RCC 7860 (cell line): ENCODE measurements at regions not wholly inside any gene's neighbourhood (a gene's known extent, or its start where the extent isn't known, plus 50 kb on each side); places are given as distances from the start of the nearest gene placed in this dataset.
"Not testable (repeated sequence)": the region's sequence is repeated elsewhere in the genome, so short reads cannot be mapped to it uniquely, and the experiment has no call there.

Source experiments
- DNase-seq: peaks from one replicate; pipeline ENCODE4 v3.0.0-alpha.2; 2015; ENCODE audit warnings: low spot score
- FAIRE-seq: peaks from 2 replicates; lab custom pipeline; 2012; peaks lifted over from hg19 to GRCh38; lab: Jason Lieb, UNC

DNA sequence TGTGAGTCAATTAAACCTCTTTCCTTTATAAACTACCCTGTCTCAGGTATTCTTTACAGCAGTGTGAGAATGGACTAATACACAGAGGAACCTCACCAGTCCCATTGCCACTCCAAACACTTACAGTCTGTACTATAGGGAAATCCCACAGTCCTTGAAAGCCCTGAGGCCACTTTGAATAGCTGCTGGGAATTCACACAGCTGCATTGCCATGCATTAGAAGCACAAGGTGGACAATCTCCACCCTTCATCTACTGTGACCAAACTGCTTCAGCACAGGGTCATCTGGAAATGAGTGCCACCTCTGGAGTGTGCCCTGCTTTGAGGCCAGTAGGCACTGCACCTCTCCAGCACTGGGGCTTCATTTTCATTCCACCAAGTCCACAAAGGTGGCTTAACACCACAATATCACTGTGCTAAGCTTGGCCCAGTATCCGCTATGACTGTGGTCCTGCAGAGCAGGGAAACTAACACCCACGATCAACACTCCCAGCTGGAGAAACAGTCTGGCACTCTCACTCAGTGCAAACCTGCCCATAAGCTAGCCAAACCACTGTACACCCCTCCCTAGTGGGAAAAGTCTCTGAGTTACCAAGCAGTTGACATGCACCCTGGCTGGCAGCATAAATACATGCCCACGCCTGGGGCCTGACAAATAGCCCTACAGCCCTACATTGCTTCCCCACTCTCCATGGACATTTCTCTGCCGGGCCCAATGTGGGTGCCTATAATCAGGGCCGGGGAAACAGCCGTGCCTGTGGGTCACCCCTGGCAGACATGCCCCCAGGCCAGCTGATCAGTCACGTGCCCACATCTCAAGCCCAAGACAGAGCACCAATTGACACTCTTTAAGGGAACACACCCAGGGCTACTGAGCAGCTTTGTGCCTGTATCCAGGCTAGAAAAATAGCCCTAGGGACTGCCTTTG, 294.3 kb upstream of the MGAT4C start:
- no peak for DNase-seq
- FAIRE-seq, result no peak

DNA sequence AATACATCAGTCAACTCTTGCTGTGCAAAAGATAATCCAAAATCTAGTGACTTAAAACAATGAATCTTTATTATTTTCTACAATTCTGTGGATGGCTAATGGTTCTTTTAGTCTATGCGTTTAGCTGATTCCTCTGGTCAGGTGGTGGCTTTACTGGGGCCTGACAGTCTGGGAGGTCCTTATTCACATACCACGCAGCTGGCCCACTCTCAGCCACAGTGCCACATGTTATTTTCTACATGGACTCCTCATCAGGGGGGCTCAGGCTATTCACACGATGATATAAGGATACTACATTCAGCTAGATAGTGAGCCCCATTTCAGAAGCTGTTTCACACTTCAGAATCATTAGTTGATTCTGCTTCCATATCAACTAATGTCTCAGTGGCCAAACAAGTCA, 287.5 kb upstream of the MGAT4C start:
- DNase-seq (no peak), FAIRE-seq (no peak)

DNA sequence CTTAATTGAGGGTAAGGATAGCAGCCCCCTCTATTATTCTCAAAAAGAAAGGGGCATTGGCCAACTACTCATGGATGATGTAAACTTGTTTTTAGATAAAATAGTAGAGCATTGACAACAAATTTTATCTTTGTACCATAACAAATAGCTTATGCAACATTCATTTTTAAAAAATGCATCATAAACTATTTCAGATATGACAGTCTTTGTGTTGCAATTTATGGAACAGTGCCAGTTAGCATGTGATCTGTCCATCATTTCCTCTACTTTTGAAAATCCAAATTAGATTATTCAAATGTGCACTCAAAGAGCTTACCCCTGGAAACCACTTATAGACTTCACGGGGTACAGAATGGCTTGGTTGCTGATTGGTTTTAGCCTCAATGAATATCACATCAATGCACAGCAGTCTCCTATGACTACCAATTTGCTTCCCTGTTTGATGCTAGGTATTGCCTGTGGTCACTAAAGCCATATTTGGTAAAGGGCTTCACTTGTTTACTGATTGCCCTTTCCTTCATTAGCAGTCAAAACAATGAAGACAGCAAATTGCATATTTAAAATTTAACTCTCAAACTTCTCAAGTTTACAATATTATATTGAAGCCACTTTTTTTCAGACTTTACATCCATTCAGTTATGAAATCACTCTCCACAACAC, 274.9 kb upstream of the MGAT4C start:
- DNase-seq (no peak), FAIRE-seq (no peak)

DNA sequence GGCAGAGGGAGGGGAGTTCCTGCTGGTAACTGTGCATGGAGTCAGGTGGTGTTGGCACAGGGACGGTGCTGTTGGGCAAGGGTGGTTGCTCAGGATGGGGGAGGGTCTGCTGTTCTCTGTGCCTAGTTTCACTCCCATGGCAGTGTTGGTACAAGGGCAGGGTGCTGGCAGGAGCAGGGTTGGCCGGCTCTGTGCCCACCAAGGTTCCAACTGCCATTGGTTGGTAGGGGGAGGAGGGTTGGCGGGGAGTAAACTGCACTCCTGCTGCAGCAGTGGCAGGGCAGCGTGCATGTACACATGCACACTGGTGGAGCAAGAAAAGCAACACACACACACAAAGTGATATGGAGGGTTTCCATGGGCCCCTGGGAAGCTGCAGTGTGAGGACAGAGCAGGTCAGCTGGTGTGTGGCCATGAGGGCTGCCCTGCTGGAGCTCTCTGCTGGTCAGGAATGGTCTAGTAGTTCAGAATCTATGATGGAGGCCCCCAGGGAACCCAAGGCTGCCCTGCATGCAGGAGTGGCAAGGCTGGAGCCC, 269.9 kb upstream of the MGAT4C start:
- no peak for FAIRE-seq
- DNase-seq, result no peak

DNA sequence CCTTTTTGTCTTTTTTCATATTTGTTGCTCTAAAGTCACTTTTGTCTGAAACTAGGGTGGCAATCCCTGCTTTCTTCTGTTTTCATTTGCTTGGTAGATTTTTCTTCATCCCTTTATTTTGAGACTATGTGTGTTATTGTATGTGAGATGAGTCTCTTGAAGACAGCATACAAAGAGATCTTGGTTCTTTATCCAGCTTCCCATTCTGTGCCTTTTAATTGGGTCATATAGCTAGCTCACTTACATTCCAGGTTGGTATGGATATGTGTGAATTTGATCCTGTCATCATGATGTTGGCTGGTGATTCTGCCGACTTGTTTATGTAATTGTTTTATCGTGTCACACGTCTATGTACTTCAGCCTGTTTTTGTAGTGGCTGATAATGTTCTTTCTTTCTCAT, 267.7 kb upstream of the MGAT4C start:
- DNase-seq (no peak), FAIRE-seq (no peak)

DNA sequence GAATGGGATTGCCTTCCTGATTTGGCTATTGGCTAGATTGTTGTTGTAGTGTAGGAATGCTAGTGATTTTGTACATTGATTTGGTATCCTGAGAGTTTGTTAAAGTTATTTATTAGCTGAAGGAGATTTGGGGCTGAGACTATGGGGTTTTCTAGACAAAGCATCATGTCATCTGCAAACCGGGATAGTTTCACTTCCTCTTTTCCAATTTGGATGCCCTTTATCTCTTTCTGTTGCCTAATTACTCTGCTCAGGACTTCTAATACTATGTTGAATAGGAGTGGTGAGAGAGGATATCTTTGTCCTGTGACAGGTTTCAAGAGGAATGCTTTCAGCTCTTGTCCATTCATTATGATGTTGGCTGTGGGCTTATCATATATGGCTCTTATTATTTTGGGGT, 265.7 kb upstream of the MGAT4C start:
- FAIRE-seq (no peak), DNase-seq (no peak)

DNA sequence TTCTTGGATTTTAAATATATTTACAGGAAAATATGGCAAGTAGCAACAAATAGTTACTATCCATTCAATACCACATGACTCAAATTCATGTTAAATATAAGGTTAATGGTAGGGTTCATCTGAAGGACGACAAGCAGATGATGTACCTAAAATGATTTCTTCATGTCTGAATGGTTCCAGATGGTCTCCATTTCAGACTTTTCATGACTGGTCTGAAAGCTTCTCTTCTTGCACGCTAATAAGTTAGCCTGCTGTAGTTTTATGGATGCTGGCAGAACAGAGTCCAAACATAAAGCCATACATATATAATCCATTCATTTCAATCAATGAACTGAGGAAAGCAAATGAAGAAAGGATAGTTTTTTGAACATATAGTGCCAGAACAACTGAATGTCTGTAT, 257.0 kb upstream of the MGAT4C start:
- no peak for FAIRE-seq
- no peak for DNase-seq

DNA sequence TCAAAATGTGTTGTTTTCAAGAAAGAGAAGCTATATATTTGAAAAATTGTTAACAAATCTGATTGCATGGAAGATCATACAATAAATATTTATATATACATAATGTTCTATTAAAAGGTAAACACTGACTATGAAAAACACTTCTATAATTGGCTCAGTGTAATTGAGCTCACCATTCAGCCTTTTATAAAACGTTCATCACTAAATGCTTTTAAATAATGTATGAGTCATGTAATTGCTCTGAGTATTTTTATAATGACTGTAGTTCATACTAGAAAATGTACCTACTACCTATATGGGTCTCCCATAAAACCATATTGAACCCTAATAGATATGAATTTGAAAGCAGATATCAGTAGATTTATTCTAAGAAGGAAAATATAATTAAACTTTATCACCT, 240.4 kb upstream of the MGAT4C start:
- DNase-seq (no peak), FAIRE-seq (no peak)

DNA sequence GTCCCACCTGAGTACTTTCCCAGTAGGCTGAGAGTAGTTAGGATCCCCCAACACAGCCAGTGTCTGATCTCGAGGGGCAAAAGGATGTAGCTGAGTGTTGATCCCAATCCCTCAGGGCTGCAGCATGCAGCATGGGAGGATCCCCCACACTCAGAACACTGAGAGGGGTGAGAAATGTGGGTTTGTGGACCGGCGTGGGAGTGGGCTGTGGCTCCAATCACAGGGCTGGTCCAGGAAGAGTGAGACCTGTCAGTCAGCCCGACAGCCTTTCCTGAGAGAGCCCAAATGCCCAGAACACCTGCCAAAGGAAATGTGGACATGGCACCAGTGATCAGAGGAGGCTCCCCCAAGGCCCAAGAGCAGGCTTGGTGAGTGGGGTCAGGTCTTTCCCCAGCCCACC, 228.3 kb upstream of the MGAT4C start:
- no peak for DNase-seq
- no peak for FAIRE-seq

DNA sequence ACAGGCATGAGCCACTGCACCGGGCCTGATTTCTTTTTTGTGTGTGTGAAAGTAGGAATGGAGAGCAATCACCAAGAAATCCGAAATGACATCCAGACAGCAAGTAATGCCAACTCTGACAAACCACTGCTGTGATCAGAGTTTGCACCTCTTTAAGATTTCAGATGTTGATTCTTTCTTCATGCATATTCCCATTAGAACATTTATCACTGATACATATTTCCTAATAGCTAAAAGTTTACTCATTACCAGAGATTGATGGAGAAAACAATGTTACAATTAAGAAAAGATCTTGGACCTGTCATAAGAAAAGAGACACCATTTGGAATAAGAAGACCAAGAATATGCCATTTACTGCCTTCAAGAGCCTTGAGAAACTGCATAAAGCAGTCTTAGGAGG, 217.0 kb upstream of the MGAT4C start:
- DNase-seq (no peak), FAIRE-seq (no peak)

DNA sequence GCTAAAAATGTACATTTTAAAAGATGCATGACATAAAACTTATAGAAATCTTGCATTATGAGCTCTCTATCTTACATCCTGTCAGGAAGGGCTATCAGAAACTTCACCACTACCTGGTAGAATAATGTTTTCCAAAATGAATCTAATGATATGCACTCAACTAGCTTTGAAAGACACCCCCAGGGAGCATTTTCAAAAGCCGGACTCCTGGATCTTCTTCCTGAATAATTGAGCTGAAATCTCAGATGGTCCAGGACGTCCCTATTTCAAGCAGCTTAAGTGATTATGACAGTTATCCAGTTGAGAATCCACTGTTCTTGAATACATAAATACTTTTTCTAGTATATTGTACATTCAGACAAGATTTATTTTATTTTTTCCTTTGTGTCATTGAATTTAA, 200.6 kb upstream of the MGAT4C start:
- FAIRE-seq (no peak), DNase-seq (no peak)

DNA sequence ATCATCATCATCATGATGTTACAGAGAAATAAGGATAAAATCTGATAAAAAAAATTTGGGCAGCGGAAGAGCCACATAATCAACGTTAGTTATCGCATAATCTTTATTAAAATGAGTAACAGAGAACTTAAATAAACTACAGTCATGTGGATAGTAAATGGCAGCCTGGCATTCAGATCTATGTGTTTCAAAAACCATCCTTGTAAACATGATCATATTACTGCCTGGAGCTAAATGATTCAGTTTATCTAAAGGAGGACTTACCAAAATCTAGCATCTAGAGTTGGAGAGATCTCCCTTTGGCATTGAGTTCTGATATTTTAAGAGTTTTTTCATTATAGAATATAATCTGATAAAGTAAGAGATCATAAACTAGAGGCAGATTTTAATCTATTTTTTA, 200.1 kb upstream of the MGAT4C start:
- FAIRE-seq (no peak), DNase-seq (no peak)

DNA sequence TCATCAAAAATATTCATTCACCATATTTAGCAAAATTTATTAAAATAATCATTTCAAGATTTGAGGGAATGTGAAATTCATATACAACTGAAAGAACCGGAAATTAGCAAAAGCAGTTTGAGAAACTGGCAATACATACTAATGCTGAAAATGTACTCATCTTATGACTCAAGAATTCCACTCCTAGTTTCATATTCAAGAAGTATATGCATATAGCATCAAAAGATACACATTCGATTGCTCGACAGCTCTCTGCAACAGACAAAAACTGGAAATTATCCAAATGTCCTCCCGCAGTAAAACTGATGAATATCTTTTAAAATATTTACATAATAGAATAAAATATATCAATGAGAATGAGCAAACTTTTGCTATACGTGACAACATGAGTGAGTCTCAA, 189.2 kb upstream of the MGAT4C start:
- DNase-seq (no peak), FAIRE-seq (no peak)

DNA sequence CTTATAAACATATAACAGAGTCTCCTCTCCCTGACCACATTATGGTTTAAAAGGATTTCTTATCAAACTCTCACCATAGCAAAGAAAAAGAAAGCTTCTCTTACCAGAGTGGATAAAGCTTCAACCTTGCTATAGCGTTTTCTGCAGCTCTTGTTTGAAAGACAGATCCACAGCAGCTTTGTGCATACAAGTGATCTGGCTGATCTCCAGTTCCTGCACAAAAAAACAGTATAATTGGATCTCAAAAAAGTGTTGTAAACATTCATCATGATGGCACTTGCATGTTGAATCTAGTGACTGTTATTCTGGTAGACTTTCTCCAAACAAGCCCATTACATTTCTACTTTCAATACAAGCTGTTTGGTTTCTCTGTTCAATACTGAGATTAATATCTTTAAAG, 178.9 kb upstream of the MGAT4C start:
- FAIRE-seq (no peak), DNase-seq (no peak)

DNA sequence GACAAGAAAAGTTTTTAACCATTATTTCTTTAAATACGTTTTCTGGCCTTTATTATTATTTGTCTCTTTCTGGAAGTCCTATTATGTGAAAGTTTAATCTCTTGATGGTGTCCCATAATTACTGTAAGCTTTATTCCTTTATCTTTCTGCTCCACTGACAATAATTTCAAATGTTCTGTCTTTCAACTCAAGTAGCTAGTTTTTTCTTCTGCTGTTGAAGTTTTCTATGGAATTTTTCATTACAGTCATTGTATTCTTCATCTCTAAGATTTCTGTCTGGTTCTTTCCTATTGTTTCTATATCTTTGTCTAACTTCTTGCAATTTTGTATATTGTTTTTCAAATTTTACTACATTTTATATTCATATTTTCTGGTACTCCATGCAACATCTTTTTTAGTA, 173.6 kb upstream of the MGAT4C start:
- DNase-seq (no peak), FAIRE-seq (no peak)

DNA sequence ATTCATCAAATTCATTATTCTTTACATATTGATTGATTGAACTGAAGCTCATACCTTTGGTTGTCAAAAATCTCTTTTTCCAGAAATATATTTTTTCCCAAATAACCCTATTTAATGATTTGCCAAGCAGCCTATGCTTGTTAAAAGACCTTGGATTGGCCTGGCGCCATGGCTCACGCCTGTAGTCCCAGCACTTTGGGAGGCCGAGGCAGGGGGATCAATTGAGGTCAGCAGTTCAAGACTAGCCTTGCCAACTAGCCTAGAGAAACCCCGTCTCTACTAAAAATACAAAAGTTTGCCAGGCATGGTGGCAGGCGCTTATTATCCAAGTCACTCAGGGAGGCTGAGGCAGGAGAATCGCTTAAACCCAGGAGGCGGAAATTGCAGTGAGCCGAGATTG, 165.1 kb upstream of the MGAT4C start:
- no peak for FAIRE-seq
- no peak for DNase-seq

DNA sequence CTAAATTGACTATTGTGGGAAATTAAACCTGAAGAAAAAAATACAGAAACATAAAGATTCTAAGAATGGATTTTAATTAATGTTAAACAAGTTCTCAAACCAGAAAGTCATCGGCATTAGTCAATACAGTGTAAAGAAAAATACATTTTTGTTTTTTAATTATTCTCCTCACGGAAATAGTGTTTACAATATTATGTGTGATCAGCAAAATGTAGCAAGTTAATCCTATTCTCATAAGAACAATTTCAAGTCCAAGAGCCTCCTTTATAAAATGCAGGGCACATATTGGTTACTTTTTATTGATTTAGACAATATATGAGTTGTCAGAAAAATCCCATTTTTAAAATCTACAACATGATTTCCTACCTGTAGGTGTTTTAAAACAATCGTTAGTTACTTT, 158.0 kb upstream of the MGAT4C start:
- DNase-seq, result no peak
- no peak for FAIRE-seq

DNA sequence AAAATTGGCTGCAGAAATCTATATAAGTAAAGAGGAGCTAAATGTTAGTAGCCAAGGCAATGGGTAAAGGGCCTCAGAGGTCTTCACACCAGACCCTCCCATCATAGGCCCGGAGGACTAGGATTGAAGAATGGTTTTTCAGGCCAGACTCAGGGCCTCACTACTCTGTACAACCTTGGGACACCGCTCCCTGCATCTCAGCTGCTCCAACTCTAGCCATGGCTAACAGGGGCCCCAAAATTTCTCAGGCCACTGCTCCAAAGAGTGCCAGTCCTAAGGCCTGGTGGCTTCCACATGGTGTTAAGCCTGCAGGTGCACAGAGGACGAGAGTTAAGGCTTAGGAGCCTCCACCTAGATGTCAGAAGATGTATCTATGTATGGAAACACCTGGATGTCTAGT, 155.5 kb upstream of the MGAT4C start:
- FAIRE-seq (no peak), DNase-seq (no peak)

DNA sequence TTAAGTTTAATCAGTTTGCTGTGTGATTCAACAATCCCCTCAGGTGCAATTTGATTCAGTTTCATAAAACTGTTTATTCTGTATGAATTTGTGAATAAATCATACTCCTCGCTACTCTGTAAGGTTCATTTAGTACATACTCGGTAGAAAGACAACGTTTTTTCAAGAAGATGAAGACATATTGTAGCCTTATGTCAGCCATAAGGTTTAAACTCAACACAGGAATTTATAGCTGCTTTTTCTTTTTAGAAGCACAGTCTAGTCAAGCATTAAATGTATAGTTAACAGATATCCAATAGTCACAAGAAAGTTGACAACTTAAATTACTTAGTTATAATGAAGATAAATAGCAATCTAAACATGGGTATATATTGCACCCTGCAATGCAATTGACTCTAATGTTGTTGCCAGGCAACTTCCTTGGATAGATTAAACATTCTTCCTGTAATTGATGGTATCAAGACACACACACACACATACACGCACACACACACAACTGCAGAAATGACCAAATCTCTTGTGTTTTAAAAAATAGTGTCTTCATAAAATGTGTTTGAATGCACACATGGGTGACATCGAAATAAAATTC, 151.5 kb upstream of the MGAT4C start:
- DNase-seq (no peak), FAIRE-seq (no peak)

DNA sequence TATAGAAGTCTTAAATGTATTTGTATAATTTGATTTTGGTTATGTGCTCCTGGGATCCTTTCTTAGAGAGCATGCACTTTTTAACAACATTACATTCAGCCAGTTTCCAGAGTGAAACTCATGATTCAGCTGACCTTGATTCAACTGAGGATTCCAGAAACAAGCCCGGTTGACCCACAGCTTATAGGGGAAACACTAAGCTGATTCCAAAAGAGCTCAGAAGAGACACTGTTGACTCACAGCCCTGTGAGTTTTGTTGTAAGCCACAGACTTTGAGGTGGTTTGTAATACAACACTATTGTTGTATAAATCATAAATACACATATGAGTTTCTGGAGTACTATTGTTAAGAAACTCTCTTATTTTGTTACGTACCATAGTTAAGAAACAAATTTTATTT, 133.8 kb upstream of the MGAT4C start:
- DNase-seq (no peak), FAIRE-seq (no peak)

DNA sequence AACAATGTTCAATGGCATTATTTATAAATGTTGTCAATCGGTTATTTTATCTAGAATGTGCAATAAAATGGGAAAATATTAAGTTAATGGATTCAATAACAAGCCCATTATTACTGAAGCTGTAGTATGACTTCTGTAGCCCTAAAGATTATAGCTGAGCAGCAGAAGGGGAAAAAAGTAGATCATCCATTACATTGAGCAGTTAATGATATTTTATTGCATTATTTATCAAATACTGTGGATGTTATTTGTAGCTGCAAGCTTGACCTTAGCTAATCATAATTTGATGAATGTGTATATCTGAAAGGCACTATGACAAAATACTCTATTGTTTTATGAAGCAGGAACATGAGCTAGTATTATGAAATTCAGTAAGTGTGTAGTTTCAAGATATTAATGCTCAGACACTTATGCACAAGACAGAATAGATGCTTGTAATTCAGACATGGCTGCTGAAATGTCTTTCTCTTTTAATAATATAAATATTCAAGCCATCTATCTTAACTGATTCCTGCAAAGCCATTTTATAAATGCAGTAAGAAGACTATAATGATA, 131.5 kb upstream of the MGAT4C start:
- DNase-seq (no peak), FAIRE-seq (no peak)

DNA sequence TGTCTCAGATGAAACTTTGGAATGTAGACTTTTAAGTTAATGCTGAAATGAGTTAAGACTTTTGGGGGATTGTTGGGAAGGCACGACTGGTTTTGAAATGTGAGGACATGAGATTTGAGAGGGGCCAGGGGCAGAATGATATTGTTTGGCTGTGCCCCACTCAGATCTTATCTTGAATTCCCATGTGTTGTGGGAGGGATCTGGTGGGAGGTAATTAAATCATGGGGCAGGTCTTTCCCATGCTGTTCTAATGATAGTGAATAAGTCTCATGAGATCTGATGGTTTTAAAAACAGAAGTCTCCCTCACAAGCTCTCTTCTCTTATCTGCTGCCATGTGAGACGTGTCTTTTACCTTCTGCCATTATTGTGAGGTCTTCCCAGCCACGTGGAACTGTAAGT, 127.6 kb upstream of the MGAT4C start:
- DNase-seq, FAIRE-seq: not testable (repeated sequence)
